Endothelial cell of umbilical vein (primary cell): ENCODE measurements at regions not wholly inside any gene's neighbourhood (a gene's known extent, or its start where the extent isn't known, plus 50 kb on each side); places are given as distances from the start of the nearest gene placed in this dataset.

Experiments used
- BruUV-seq: library from RNA; stranded (reverse); fragments of 400-500 nt; replicated peaks from 2 replicates; lab custom pipeline; 2021; lab: Mats Ljungman, UMichigan
- CTCF ChIA-PET: fragments of 300-600, 350-600 bp; sonication (Branson Sonifier 250); formaldehyde crosslinking; loops from one replicate; lab custom pipeline; 2021; ENCODE audit warnings: antibody characterized with exemption, inconsistent platforms; lab: Charles Lee
- POLR2A ChIA-PET: fragments of 300-600, 350-600 bp; sonication (Branson Sonifier 250); formaldehyde crosslinking; loops from one replicate; lab custom pipeline; 2021; ENCODE audit warnings: antibody characterized with exemption, inconsistent platforms; lab: Charles Lee
- DNase-seq: peaks from one replicate; pipeline ENCODE4 v3.0.0-alpha.2; 2011; ENCODE audit warnings: low read depth, low spot score
- FAIRE-seq: peaks from 2 replicates; lab custom pipeline; 2011; peaks lifted over from hg19 to GRCh38; lab: Jason Lieb, UNC
- H2AFZ ChIP-seq: 2 replicates; pipeline ENCODE4 v1.6.0; 2012; ENCODE audit warnings: low read depth, low read length, control low read depth, inconsistent platforms
- H3K27ac ChIP-seq: 2 replicates; pipeline ENCODE4 v1.5.1; 2011; ENCODE audit warnings: low read depth, mild to moderate bottlenecking, control low read depth, low read length, moderate library complexity; ENCODE audit not compliant: insufficient read depth
- H3K27me3 ChIP-seq, 2 experiments: 2 replicates each; pipeline versions ENCODE4 v1.6.0 to v1.6.1; 2011; ENCODE audit warnings: low read length in 2 of 2, mixed read lengths in 1 of 2; ENCODE audit not compliant: control insufficient read depth in 2 of 2, insufficient read depth in 2 of 2
- H3K36me3 ChIP-seq, 2 experiments: 2 replicates in 1 of 2; 3 replicates in 1 of 2; pipeline ENCODE4 v1.5.1; 2011; ENCODE audit warnings: low read length in 2 of 2, mild to moderate bottlenecking in 1 of 2, moderate library complexity in 1 of 2; ENCODE audit not compliant: control insufficient read depth in 2 of 2, insufficient read depth in 2 of 2; ENCODE audit errors: extremely low read depth in 1 of 2
- H3K4me1 ChIP-seq: 3 replicates; pipeline ENCODE4 v1.5.1; 2011; ENCODE audit warnings: mild to moderate bottlenecking, low read length; ENCODE audit not compliant: control insufficient read depth, insufficient read depth; ENCODE audit errors: extremely low read depth
- H3K4me2 ChIP-seq: 2 replicates; pipeline ENCODE4 v1.6.1; 2011; ENCODE audit warnings: low read length, control low read depth, mixed read lengths; ENCODE audit not compliant: insufficient read depth
- H3K4me3 ChIP-seq, 3 experiments: fragments of 200-600 bp in 1 of 3; sonication (generic), shearing (Covaris generic) in 1 of 3; replicated peaks in 1 of 3; 2 replicates each; pipeline ENCODE4 v1.5.1; 2011 to 2016; ENCODE audit warnings: control low read depth in 3 of 3, low read length in 3 of 3, mild to moderate bottlenecking in 2 of 3, inconsistent platforms in 1 of 3, low read depth in 1 of 3, moderate library complexity in 1 of 3; ENCODE audit not compliant: insufficient read depth in 1 of 3
- H3K79me2 ChIP-seq: 2 replicates; pipeline ENCODE4 v1.6.0; 2012; ENCODE audit warnings: low read length, inconsistent platforms; ENCODE audit not compliant: control insufficient read depth, insufficient read depth
- H3K9ac ChIP-seq: replicated peaks from 2 replicates; pipeline ENCODE3; 2011; ENCODE audit warnings: low read length, control low read depth; ENCODE audit not compliant: insufficient read depth; ENCODE audit errors: extremely low read depth
- H3K9me1 ChIP-seq: replicated peaks from 3 replicates; pipeline ENCODE4 v1.6.0; 2011; ENCODE audit warnings: mild to moderate bottlenecking, low read length; ENCODE audit not compliant: control insufficient read depth, insufficient read depth; ENCODE audit errors: extremely low read depth
- H3K9me3 ChIP-seq: replicated peaks from 2 replicates; pipeline ENCODE4 v1.5.1; 2012; ENCODE audit warnings: low read length, inconsistent platforms; ENCODE audit not compliant: control insufficient read depth, insufficient read depth
- H4K20me1 ChIP-seq: replicated peaks from 2 replicates; pipeline ENCODE3; 2011; ENCODE audit warnings: mild to moderate bottlenecking, low read length; ENCODE audit not compliant: control insufficient read depth, insufficient read depth; ENCODE audit errors: extremely low read depth
- EZH2 ChIP-seq: IDR thresholded peaks from 2 replicates; pipeline ENCODE4 v1.6.1; 2012; ENCODE audit warnings: borderline replicate concordance, low read depth, mild to moderate bottlenecking, moderate library complexity, low read length, inconsistent platforms; ENCODE audit not compliant: severe bottlenecking
- FOS ChIP-seq: IDR thresholded peaks from 2 replicates; pipeline ENCODE4 v1.6.1; 2011; ENCODE audit warnings: mild to moderate bottlenecking, low read length, moderate library complexity, borderline replicate concordance; ENCODE audit not compliant: insufficient read depth
- GATA2 ChIP-seq: IDR thresholded peaks from 2 replicates; pipeline ENCODE4 v1.7.0; 2011; ENCODE audit warnings: low read depth, mild to moderate bottlenecking, moderate library complexity, mixed read lengths, low read length; ENCODE audit not compliant: insufficient read length, insufficient read depth
- JUN ChIP-seq: IDR thresholded peaks from 2 replicates; pipeline ENCODE4 v1.6.1; 2011; ENCODE audit warnings: borderline replicate concordance, low read depth; ENCODE audit not compliant: insufficient read length, insufficient read depth
- MYC ChIP-seq: IDR thresholded peaks from one replicate; pipeline ENCODE4 v1.6.1; 2011; ENCODE audit warnings: mild to moderate bottlenecking, low read depth, low read length
- POLR2A ChIP-seq: IDR thresholded peaks from 2 replicates; pipeline ENCODE4 v1.6.1; 2012; ENCODE audit warnings: low read depth, mild to moderate bottlenecking, control low read depth, low read length
- POLR2AphosphoS5 ChIP-seq: IDR thresholded peaks from 2 replicates; pipeline ENCODE4 v1.6.1; 2012; ENCODE audit warnings: low read depth, mild to moderate bottlenecking, control low read depth, low read length, moderate library complexity; ENCODE audit not compliant: insufficient read depth
- dilution Hi-C: fragments of 300-500 bp; cut with MboI; formaldehyde crosslinking; loops from one replicate; pipeline ENCODE4 v1.15.0; 2019; ENCODE audit warnings: low sequenced_read_pairs; ENCODE audit not compliant: extremely low pct_ligation_motif_present
- intact Hi-C: fragments of 100-400 bp; cut with micrococcal nuclease; formaldehyde crosslinking; loops from one replicate; pipeline ENCODE4 v1.10.0; 2022
- TF ChIP-seq, protein P1 (sequence below), 2 donors: IDR thresholded peaks; 1 replicate in 1 of 2; 2 replicates in 1 of 2; pipeline ENCODE4 v1.5.1; 2011; ENCODE audit warnings: low read length in 2 of 2, mild to moderate bottlenecking in 2 of 2, moderate library complexity in 2 of 2, control low read depth in 1 of 2, inconsistent platforms in 1 of 2, low read depth in 1 of 2; ENCODE audit not compliant: insufficient read depth in 1 of 2; ENCODE audit errors: extremely low read depth in 1 of 2
- TF ChIP-seq, protein P2 (sequence below): IDR thresholded peaks from 2 replicates; pipeline ENCODE4 v1.6.1; 2011; ENCODE audit not compliant: insufficient read depth, insufficient read length

DNA sequence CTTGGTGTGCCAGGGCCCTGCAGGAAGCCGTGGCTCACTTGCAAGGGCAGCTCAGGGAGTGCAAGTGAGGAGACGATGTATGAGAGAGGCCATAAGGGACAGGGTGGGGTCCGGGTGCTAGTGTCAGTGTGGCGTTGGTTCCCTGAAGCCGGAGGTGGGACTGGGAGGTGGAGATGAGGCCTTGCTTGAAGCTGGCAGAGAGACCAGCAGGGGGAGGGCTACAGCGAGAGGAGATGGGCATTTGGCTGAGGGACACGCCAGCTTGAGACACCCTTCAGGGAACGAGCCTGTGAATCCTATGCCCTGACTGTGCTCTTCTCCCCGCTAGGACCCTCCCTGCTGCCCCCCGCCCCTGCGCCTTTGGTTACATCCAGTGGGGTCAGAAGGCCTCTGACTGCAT, 529.1 kb downstream of the TCERG1L start:
- dilution Hi-C loops, result no loop called here
- no TSS peak for BruUV-seq

DNA sequence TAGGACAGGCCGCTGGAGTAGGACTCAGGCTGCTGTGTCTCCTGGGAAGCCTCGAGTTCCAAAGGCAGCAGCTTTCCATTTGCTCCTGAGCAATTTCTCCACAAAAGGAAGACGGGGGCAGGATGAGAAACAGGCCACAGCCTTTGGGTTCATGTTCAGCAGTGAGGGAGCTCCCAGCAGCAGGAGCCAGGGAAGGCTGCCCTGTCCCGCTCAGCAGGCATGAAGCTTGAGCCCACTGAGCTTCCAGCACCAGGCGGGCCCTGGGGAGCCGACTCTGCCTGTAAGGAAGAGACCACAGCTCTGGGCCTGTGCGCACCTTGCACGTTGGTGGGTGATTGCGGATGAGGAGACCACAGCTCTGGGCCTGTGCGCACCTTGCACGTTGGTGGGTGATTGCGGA, 527.2 kb downstream of the TCERG1L start:
- Histone ChIP-seq H3K79me2 (no peaks in the 10 kb centered on the region), H3K9ac (no peak overlapping the region), H3K4me1 (no peaks in the 10 kb centered on the region), H3K27ac (no peak overlapping the region), H4K20me1 (no peaks in the 10 kb centered on the region), H3K4me2 (no peak overlapping the region), H3K4me3 (no peak overlapping the region), H3K36me3 (no peaks in the 10 kb centered on the region), H3K27me3 (no peaks in the 10 kb centered on the region), H2AFZ (no peak overlapping the region), H3K9me3 (peaks cover 6% of the 10 kb centered on the region), H3K9me1 (no peaks in the 10 kb centered on the region)
- ChIA-PET POLR2A (no interaction called here), CTCF (no interaction called here)
- DNase-seq (no peak), FAIRE-seq (no peak)
- intact Hi-C loops, result no loop called here
- dilution Hi-C loops, result no loop called here
- TF ChIP-seq, protein P1, sequence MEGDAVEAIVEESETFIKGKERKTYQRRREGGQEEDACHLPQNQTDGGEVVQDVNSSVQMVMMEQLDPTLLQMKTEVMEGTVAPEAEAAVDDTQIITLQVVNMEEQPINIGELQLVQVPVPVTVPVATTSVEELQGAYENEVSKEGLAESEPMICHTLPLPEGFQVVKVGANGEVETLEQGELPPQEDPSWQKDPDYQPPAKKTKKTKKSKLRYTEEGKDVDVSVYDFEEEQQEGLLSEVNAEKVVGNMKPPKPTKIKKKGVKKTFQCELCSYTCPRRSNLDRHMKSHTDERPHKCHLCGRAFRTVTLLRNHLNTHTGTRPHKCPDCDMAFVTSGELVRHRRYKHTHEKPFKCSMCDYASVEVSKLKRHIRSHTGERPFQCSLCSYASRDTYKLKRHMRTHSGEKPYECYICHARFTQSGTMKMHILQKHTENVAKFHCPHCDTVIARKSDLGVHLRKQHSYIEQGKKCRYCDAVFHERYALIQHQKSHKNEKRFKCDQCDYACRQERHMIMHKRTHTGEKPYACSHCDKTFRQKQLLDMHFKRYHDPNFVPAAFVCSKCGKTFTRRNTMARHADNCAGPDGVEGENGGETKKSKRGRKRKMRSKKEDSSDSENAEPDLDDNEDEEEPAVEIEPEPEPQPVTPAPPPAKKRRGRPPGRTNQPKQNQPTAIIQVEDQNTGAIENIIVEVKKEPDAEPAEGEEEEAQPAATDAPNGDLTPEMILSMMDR (IDR thresholded peaks at IDR 0.05; ENCODE audit: extremely low read depth in 1 of 2, insufficient read depth in 1 of 2, low read depth in 1 of 2, low read length in 2 of 2), result no peak
- TF ChIP-seq GATA2, result no peak
- TF ChIP-seq, protein P2, sequence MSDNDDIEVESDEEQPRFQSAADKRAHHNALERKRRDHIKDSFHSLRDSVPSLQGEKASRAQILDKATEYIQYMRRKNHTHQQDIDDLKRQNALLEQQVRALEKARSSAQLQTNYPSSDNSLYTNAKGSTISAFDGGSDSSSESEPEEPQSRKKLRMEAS, result no peak
- no peak for TF ChIP-seq EZH2
- TF ChIP-seq FOS, result no peak
- TF ChIP-seq POLR2A, result no peak
- TF ChIP-seq JUN, result no peak
- no peak for TF ChIP-seq POLR2AphosphoS5
- no peak for TF ChIP-seq MYC
- no TSS peak for BruUV-seq

More for the DNA sequence above, 529.1 kb downstream of the TCERG1L start:
- Histone ChIP-seq H3K36me3 (no peaks in the 10 kb centered on the region), H3K9me3 (peaks cover 6% of the 10 kb centered on the region), H3K4me1 (no peaks in the 10 kb centered on the region), H4K20me1 (no peaks in the 10 kb centered on the region), H3K27ac (no peak overlapping the region), H3K79me2 (no peaks in the 10 kb centered on the region), H3K9me1 (no peaks in the 10 kb centered on the region), H3K27me3 (no peaks in the 10 kb centered on the region), H3K9ac (no peak overlapping the region), H3K4me2 (no peak overlapping the region), H3K4me3 (no peak overlapping the region), H2AFZ (no peak overlapping the region)
- DNase-seq (no peak), FAIRE-seq (no peak)
- ChIA-PET CTCF (no interaction called here), POLR2A (no interaction called here)
- intact Hi-C loops, result no loop called here
- TF ChIP-seq POLR2A (no peak), GATA2 (no peak)
